COLO668 (cell line): ENCODE measurements at regions not wholly inside any gene's neighbourhood (a gene's known extent, or its start where the extent isn't known, plus 50 kb on each side); places are given as distances from the start of the nearest gene placed in this dataset.
A peak's percentile ranks its signal among the peaks of the same experiment; 100 is the strongest.

Source experiments
- DNase-seq: peaks from one replicate; lab custom pipeline; 2025; ENCODE audit not compliant: unreplicated experiment; lab: John Stamatoyannopoulos, UW

DNA sequence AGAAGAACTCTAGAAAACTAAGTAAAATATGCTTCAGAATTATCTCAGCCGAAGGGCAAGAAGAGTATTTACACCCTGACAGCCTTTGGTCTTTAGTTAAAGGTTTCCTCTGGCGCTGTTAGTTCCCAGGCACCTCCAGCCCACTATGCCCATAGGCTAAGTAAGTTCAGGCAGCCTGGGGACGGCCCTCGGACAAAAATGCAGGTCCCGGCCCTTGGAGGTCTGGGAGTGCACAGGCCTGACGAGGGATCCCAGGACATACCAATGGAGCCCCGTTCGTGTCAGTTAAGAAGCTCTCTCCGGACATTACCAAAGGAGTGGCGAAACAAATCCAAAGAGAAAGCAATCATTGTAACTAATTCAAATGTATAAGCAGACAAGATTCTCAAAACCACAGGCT, 311.8 kb downstream of the CD83 start:
- DNase-seq: no peak

DNA sequence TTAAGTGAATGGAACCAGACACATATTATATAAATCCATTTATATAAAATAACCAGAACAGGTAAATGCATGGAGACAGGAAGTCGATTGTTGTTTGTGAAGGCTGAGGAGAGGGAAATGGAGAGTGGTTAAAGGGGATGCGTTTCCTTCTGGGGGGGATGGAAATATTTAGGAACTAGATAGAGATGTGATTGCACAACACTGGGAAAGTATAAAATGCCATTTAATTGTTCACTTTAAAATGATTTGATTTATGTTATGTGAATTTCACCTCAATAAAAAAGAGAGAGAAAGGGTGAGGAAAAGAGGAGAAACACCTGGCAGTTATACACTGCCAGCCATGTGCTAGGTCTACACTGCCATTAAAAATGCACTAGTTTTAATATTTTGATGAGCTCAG, 312.6 kb downstream of the CD83 start:
- no peak for DNase-seq

DNA sequence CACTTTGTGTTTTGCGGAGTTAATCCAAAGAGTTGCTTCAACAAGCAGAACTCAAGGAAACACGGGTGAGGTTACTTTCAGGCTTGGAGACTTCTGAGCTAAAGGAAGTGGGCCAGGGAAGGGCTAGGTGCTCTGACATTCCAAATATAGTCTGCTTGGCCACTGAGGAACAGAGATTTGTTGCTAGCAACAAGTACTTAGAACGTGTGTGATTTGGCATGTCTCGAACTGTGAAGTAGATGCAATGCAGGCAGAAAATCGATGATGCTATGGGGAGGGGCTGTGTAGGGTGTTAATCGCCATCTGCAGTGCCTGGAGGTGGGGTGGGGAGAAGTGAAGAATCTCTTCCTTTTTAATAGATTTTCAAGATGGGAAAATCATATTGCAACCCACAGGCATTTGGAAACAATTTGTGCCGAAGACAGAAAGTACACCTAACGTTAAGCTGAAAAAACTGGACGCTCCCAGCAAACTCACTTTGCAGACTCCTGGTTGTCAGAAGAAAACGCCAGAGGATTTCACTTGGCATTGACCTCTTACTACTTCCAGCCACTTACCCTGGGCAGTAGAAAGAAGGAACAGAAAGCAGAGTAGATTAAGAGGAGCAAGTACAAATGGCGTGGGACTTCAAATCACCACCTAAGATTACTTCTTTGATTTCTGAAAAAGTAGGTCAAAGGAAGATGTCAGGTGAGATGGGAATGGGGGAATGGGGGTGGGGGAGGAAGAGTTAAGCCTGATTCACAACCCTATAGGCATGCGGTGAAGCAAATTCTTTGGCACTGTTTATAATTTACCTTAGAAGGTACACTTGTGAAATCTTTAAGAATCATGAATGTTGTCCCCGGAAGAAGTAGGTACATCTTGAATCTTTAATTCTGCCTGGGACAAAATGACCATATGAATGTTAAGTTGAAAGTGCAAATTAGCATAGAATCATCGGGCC, 314.1 kb downstream of the CD83 start:
- DNase-seq: no peak

DNA sequence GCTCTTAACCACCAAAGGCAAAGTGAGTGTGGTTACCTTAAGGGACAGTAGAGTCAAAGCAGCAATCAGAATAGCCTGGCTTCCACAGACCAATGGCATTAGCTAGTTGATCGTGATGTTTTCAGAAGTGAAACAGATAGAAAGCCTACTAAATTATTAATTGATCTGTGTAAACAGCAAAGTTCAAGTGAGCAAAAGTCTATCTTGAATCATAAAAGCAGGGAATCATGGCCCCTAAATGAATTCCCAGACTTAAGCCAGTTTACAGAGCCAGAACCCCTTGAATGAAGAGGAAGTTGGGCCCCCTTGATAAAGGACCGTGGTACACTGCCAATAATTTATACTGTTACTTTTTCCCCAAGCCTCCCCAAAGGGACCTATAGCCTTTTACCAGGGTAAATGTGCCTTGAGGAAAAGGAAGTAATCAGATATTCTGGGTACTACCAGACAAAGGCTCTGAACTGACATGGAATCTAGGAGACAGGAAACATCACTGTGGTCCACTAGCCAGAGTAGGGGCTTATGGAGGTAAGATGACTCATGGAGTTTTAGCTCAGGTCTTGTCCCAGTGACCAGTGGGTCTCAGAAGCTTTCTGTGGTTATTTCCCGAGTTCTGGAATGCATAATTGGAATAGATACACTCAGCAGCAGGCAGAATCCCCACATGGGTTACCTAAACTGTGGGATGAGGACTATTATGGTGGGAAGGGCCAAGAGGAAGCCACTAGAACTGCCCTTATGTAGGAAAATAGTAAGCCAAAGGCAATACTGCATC, 317.5 kb downstream of the CD83 start:
- no peak for DNase-seq

DNA sequence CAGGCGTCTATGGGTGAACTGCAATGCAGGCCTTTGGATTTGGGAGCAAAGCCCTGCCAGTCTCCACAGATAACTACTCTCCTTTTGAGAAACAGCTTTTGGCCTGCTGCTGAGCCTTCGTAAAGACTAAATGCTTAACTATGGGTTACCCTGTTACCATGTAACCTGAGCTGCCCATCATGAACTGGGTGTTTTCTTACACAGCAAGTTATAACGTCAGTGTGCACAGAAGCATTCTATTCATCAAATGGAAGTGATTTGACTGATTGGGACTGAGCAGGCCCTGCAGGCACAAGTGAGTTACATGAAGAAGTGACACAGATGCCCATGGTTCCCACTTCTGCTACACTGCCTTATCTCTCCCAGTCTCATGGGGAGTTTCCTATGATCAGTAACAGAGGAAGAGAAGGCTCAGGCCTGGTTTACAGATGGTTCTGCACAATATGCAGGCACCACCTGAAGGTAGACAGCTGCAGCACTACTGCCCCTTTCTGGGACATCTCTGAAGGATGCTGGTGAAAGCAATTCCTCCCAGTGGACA, 319.1 kb downstream of the CD83 start:
- DNase-seq: peak; percentile 16

DNA sequence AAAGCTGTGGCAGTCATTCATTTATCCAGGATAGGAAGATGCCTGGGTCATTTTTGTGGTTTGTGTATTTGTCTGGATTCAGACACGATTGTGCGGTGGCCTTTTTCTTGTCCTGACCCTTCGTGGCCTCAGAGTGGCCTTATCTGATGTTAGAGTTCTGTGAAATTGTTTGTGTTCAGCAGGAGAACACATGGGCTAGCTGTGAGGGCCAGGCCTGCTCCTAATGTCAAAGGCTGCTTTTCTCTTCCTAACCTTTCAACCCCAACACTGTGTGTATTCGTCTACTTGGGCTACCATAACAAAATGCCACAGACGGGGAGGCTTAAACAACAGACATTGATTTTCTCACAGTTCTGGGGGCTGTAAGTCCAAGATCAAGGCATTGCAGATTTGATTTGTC, 321.8 kb downstream of the CD83 start:
- DNase-seq: no peak

DNA sequence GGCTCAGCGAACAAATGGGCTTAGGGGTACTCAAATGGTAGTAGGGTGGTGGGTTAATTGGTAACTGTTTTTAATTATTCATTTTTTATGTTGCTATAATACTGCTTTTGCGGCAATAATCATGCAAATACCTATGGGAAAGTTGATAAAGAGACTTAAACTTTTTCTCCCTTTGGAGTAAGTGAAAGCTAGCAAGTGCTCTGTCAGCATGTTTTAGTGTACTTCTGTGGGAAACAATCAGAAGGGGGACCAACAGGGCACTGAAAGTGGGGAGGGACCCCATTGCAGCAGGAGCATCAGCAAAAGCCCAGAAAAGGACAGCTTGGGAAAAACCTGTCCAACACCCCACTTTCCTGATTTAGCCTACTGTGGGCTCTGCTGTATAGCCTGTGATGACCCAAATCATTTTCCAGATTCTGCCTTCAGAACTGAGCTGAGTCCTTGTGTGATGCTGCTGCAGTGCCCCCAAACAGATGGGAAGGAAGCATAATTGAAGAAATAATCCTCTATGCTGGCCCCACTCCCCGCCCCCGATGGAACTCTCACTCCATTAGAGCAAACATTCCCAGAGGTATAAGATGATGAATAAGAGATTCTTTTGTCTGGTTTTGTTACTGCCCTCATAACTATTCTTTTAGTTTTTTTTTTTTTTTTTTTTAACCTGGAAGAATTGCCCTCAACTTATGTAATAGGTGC, 322.8 kb downstream of the CD83 start:
- DNase-seq: no peak

DNA sequence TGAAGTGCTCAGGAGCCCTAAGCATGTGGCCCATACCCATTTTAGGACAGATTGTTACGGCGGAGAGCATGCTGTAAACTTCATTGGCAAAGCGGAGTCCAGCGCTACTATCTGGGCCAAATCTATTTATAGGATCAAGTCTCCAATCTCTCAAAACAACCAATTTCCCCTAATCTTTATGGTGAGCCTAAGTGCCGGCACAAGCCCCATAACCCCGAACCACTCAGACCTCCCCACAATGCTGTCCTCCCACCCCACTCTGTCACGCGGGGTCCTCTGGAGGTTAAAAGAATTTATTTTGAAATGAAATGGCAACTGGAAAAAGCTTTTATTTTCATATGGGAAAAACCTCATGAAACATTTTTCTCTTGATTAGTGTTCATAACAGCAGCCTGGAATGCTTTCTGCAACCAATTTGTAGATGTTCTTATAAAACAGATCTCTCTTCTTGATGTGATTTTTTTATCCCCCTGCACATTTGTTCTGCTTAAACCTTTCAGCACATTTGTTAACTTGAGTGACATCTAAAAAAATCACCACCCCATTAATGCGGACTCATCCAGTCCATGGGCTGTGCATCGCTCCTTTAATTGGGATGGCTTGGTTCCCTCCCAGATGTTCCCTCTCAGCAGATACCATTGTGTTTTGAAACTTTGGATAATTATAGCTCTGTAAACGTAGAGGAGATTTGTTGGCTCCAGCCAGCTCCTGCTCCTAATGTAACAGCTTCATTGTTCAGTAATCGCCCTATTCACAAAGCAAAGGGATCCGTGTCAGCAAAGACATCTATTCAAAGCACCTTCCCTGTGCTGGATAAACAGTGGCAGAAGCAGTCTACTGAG, 323.6 kb downstream of the CD83 start:
- peak; percentile 38 for DNase-seq

DNA sequence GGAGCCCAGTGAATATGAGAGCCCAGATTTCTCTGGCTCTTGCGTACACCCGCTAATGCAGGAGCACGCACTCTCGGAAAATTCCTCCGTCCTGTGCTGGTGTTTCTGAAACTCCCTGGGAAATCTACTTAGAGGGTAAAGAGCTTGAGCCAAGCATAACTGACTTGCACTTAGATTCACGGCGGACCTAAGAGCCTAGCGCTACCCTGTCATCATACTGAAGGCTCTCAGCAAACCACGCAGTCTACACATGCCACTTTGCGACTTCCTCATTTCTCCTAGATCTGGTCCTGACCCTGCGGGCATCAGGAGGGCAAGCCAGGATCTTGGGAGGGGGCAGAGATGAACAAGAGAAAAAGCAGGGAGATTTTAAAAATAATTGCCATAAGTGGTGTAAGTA, 324.7 kb downstream of the CD83 start:
- no peak for DNase-seq

DNA sequence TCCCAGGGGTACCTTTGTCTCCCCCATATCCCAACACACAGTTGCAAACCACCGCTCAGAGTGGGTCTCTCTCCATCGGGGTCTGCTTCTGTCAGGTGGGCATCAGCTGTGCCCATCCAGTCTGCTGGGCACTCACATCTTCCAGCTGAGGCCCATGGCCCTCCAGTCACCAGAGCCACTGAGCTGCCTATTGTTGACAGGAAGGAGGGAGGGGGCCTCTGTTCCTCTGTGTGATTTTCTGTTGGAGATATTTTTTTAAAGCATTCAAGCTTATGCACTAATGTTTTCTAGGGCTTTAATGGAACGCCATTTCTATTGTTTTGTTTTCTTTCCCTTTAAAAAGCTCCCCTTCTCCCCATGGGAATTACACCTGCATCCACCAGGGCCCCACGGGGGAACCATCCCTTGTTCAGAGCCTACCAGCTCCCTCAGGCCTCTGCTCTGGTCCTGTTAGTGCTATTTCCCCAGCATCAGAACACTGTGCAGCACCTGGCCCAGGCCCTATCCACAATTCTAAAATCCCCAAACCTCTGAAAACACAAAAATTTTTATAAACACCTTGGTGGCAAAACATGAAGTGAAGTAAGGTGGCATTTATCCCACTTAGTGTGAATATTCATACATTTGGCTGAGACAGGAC, 326.2 kb downstream of the CD83 start:
- no peak for DNase-seq

DNA sequence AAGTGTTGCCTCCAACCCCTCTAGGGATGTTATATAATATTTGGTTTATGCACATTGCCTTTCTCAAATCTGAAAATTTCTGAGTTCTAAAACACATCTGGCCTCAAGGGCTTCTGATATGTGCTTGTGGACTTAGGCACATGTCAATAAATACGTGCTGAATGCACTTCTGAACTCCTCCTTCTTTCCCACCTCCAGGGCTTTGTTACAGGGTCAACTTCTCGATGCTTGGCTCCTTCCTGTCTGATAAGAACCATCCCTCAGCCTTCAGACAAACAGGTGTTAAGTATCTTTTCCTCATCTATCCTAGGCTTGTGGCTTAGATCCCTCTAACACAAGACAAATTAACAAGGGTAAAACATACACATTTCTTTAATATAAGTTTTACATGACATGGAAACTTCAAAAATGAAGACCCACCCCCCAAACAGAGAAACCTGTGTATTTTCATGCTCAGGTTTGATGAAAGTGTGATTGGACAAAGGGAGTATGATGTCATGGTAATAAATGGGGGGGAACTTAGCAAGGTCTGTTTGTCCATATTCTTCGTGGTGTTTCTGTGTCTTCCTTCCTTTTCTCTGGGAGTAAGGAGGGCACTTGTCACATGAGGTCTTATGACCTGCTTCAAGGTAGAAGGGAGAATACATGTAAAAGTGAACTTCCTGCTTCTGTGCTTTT, 326.9 kb downstream of the CD83 start:
- no peak for DNase-seq

DNA sequence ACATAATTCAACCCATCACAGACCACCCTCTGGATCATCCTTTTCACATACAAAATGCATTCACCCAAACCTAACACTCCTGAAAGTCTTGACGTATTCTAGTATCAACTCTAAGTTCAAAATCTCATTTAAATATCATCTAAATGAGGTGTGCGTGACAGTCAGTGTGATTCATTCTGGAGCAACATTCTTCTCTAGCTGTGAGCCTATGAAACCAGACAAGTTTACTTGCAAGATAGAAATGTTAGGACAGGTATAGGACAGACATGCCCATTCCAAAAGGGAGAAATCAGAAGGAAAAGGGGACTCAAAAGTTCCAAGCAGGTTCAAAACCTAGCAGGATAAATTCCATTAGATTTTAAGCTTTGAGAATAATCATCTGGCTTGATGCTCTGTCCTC, 329.7 kb downstream of the CD83 start:
- no peak for DNase-seq

DNA sequence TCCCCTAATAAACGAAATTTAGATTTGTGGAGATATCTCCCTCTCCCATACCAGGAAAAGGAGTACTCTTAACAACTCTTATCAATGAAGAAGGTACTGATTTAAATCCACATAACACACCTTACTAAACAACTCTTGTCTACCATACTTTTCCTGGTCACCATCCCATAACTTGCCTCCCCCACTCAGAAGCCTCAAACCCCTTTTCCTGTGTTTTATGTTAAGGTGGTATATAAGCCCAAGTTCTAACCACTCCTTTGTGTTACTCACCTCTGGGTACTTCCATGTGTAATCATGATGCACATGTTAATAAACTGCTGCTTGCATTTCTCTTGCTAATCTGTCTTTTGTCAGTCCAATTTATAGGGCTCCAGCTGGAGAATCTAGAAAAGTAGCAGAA, 330.7 kb downstream of the CD83 start:
- no peak for DNase-seq

DNA sequence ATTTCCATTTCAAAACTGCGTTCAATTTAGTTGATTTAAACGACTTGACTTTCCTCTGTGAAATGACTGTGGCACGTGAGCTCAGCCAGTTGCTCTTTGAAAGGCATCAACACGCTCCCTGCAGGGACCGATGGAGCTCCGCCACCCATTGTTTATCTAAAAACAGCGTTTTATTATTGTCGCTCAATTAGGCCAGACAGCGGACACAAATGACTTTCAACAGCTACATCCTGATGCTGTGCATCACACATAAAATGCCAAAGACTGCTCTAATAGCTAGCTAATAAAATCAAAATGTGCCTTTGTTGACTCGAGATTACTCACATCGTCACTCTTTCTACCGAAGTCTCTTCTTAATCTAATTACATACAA, 332.5 kb downstream of the CD83 start:
- DNase-seq: no peak

DNA sequence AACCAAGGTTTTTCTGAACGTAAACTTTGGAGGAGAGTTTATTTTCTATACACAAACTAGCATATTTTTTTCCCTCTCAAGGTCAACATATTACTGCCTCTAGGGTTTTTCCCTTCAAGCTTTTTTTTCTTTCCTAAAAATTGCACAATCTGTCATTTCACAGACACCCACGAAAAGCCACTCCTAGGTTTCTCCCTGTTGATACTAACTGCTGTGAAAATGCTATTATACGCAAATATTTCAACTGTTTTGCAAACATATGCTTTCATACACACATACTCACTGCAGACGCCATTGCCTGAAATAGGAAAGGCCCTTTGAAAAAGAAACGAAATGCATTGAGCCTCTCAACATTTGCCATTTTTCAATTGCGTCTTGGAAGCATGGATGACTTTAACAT, 333.0 kb downstream of the CD83 start:
- no peak for DNase-seq

DNA sequence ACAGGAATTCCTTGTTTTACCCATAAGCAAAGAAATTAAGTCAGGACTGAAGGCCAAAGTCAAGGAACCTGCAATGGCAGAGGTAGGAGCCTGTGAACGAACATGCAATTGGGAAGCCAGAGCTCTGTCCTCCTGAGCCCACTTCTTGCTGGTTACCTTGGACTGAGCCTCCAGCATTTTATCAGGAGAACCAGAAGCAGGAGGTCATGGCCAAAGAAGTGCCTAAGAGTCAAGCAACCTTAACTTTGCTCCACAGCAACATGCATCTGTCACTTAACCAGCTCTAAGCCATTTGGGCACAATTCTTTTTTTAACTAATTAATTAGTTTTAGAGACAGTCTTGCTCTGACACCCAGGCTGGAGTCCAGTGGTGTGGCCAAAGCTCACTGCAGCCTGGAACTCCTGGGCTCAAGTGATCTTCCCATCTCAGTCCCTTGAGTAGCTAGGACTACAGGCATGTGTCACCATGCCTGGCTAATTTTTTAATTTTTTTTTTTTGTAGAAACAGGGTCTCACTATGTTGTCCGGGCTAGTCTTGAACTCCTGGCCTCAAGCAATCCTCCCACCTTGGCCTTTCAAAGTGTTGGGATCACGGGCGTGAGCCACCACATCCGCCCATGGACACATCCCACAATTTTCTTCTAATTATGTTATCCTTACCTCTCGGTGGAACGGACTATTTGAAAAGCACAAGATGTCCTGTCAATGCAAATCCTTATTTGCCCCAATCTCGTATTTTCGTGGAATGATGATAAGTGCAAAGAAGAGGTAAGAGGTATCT, 334.2 kb downstream of the CD83 start:
- DNase-seq: no peak

DNA sequence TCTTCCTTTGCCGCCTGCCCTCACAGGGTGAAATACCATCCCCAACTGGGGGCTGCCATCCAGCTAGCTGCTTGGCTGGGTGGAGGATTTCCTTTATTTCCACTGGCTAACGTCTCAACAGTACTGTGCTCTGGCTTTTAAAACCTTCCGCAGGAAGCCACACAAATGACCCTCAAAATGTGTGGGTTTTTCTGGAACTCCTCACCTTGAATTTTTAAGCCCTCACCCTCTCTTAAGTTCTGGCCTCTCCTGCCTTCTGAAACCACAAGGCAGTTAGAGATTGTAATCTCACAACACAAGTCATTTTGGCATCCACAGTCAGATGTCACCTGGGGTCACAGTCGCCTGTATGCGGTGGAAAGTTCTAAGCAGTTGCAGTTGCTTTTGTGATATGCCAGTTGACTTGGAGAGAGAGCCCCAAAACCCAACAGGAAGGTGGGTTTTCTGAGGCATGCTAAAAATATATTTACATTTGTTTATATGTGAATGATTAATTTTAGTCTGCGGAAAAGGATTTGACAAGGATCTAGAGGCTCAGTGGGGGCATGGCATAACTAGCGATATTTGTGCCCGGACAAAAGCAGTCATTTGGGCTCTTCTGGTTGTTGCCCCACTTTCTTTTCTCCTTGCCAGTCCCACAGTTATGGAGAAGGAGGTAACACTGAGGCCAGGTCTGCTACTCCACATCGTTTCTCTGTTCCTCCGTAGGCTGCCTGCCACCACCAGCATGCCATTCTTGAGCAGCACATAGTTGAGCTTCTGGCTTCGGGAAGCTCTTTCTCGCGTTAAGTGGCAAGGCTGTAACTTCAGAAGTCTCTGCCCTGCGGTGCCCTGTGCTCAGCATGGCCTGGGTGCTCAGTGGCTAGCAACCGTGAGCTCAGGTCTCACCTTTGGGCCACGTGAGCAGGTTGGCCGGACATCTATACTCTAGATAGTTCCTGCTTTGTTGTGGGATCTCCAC, 335.3 kb downstream of the CD83 start:
- no peak for DNase-seq
